ENCODE measurements at regions not wholly inside any gene's neighbourhood (a gene's known extent, or its start where the extent isn't known, plus 50 kb on each side); places are given as distances from the start of the nearest gene placed in this dataset.

GRCh38 chr4:181950372-181951127, 292.7 kb upstream of the TENM3 start:
- Histone ChIP-seq H3K79me2 (ENCODE audit: insufficient read depth, low read length) (no peaks in the 10 kb centered on the region), H3K9ac (ENCODE audit: low read length) (no peak overlapping the region), H3K9me3 (ENCODE audit: control insufficient read depth in 1 of 2, insufficient read depth in 1 of 2, low read depth in 1 of 2, low read length in 2 of 2) (no peaks in the 10 kb centered on the region), H3K4me2 (ENCODE audit: low read length) (no peak overlapping the region), H3K27me3 (ENCODE audit: insufficient read depth, low read length) (no peaks in the 10 kb centered on the region), H4K20me1 (ENCODE audit: insufficient read depth) (no peaks in the 10 kb centered on the region), H3K4me3 (replicated peaks in 1 of 2; ENCODE audit: low read depth in 1 of 2, low read length in 2 of 2) (no peak overlapping the region), H3K27ac (ENCODE audit: low read depth, low read length) (no peak overlapping the region), H3K36me3 (ENCODE audit: control insufficient read depth in 1 of 2, insufficient read depth in 2 of 2, low read length in 2 of 2) (no peaks in the 10 kb centered on the region), H3K4me1 (ENCODE audit: control insufficient read depth in 1 of 2, insufficient read depth in 2 of 2, low read length in 2 of 2) (no peaks in the 10 kb centered on the region), H2AFZ (ENCODE audit: low read depth, low read length, poor library complexity, severe bottlenecking) (no peak overlapping the region), H3K9me2 (ENCODE audit: insufficient read depth) (no peaks in the 10 kb centered on the region)
- TF ChIP-seq CEBPB (IDR thresholded peaks at IDR 0.05; ENCODE audit: low read depth) = no peak
- TF ChIP-seq, protein P1, sequence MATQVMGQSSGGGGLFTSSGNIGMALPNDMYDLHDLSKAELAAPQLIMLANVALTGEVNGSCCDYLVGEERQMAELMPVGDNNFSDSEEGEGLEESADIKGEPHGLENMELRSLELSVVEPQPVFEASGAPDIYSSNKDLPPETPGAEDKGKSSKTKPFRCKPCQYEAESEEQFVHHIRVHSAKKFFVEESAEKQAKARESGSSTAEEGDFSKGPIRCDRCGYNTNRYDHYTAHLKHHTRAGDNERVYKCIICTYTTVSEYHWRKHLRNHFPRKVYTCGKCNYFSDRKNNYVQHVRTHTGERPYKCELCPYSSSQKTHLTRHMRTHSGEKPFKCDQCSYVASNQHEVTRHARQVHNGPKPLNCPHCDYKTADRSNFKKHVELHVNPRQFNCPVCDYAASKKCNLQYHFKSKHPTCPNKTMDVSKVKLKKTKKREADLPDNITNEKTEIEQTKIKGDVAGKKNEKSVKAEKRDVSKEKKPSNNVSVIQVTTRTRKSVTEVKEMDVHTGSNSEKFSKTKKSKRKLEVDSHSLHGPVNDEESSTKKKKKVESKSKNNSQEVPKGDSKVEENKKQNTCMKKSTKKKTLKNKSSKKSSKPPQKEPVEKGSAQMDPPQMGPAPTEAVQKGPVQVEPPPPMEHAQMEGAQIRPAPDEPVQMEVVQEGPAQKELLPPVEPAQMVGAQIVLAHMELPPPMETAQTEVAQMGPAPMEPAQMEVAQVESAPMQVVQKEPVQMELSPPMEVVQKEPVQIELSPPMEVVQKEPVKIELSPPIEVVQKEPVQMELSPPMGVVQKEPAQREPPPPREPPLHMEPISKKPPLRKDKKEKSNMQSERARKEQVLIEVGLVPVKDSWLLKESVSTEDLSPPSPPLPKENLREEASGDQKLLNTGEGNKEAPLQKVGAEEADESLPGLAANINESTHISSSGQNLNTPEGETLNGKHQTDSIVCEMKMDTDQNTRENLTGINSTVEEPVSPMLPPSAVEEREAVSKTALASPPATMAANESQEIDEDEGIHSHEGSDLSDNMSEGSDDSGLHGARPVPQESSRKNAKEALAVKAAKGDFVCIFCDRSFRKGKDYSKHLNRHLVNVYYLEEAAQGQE (IDR thresholded peaks at IDR 0.05; ENCODE audit: low read depth) = peak; percentile 40
- RAD21 ChIA-PET (ENCODE audit: low non-redundant PET in 1 of 2, low total read pairs in 2 of 2, uncharacterized antibody in 2 of 2, unreplicated experiment in 2 of 2) = no interaction called here
- POLR2A ChIA-PET = no interaction called here
- intact Hi-C loops (cut with micrococcal nuclease) = no loop called here
- no peak for DNase-seq (ENCODE audit: low read depth, low spot score)
- ATAC-seq = no peak
- CTCF ChIA-PET = no interaction called here
- no TSS peak for BruUV-seq (replicated peaks)

DNA sequence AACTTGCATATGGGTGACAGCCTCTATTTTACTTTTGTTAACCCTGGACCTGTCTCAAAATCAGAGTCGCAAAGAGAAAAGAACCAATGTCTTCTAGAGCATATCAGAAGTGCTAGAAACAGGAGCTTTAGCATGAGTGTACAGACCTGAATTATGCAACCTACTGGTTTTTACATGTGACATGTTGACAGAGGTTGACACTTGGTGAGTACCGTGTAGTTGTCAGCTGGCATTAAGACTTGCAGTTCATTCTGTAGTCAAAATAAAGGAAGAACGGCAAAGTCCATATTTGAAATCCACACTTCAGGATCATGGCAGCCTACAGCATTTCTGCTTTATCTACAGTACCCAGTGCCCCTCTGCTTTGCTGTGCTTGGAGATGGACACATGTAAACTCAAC, 291.9 kb upstream of the TENM3 start:
- Histone ChIP-seq H3K4me1 (ENCODE audit: control insufficient read depth in 1 of 2, insufficient read depth in 2 of 2, low read length in 2 of 2) (no peaks in the 10 kb centered on the region), H3K9me3 (ENCODE audit: control insufficient read depth in 1 of 2, insufficient read depth in 1 of 2, low read depth in 1 of 2, low read length in 2 of 2) (no peaks in the 10 kb centered on the region), H2AFZ (ENCODE audit: low read depth, low read length, poor library complexity, severe bottlenecking) (no peak overlapping the region), H3K79me2 (ENCODE audit: insufficient read depth, low read length) (no peaks in the 10 kb centered on the region), H3K27me3 (ENCODE audit: insufficient read depth, low read length) (no peaks in the 10 kb centered on the region), H3K36me3 (ENCODE audit: control insufficient read depth in 1 of 2, insufficient read depth in 2 of 2, low read length in 2 of 2) (no peaks in the 10 kb centered on the region), H3K27ac (ENCODE audit: low read depth, low read length) (no peak overlapping the region), H3K9ac (ENCODE audit: low read length) (no peak overlapping the region), H3K4me3 (replicated peaks in 1 of 2; ENCODE audit: low read depth in 1 of 2, low read length in 2 of 2) (no peak overlapping the region), H3K9me2 (ENCODE audit: insufficient read depth) (no peaks in the 10 kb centered on the region), H3K4me2 (ENCODE audit: low read length) (no peak overlapping the region), H4K20me1 (ENCODE audit: insufficient read depth) (no peaks in the 10 kb centered on the region)
- no TSS peak for BruUV-seq (replicated peaks)
- ChIA-PET CTCF (no interaction called here), RAD21 (ENCODE audit: low non-redundant PET in 1 of 2, low total read pairs in 2 of 2, uncharacterized antibody in 2 of 2, unreplicated experiment in 2 of 2) (no interaction called here), POLR2A (no interaction called here)
- intact Hi-C loops (cut with micrococcal nuclease) = no loop called here
- DNase-seq (ENCODE audit: low read depth, low spot score) = no peak
- ATAC-seq = no peak
- TF ChIP-seq TCF7L2 (IDR thresholded peaks at IDR 0.05; ENCODE audit: borderline replicate concordance, extremely low read depth, insufficient read depth, insufficient read length) = no peak
- TF ChIP-seq, protein P2, sequence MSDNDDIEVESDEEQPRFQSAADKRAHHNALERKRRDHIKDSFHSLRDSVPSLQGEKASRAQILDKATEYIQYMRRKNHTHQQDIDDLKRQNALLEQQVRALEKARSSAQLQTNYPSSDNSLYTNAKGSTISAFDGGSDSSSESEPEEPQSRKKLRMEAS (IDR thresholded peaks at IDR 0.05) = no peak
- TF ChIP-seq CEBPB (IDR thresholded peaks at IDR 0.05; ENCODE audit: low read depth) = no peak
- TF ChIP-seq SRF (IDR thresholded peaks at IDR 0.05; ENCODE audit: low read depth) = no peak
- no peak for TF ChIP-seq ZBTB33 (IDR thresholded peaks at IDR 0.05; ENCODE audit: extremely low read depth, insufficient replicate concordance, low read length)
- no peak for TF ChIP-seq EGR1 (IDR thresholded peaks at IDR 0.05; ENCODE audit: low read depth)
- no peak for TF ChIP-seq SP1 (IDR thresholded peaks at IDR 0.05; ENCODE audit: low read depth)
- TF ChIP-seq, protein P3, sequence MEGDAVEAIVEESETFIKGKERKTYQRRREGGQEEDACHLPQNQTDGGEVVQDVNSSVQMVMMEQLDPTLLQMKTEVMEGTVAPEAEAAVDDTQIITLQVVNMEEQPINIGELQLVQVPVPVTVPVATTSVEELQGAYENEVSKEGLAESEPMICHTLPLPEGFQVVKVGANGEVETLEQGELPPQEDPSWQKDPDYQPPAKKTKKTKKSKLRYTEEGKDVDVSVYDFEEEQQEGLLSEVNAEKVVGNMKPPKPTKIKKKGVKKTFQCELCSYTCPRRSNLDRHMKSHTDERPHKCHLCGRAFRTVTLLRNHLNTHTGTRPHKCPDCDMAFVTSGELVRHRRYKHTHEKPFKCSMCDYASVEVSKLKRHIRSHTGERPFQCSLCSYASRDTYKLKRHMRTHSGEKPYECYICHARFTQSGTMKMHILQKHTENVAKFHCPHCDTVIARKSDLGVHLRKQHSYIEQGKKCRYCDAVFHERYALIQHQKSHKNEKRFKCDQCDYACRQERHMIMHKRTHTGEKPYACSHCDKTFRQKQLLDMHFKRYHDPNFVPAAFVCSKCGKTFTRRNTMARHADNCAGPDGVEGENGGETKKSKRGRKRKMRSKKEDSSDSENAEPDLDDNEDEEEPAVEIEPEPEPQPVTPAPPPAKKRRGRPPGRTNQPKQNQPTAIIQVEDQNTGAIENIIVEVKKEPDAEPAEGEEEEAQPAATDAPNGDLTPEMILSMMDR (IDR thresholded peaks at IDR 0.05 in 2 of 3, conservative IDR thresholded peaks at IDR 0.05 in 1 of 3; ENCODE audit: borderline replicate concordance in 1 of 3, insufficient read depth in 1 of 3, low read depth in 2 of 3, low read length in 2 of 3) = no peak
- no peak for TF ChIP-seq ZFX (IDR thresholded peaks at IDR 0.05)
- no peak for TF ChIP-seq YY1 (IDR thresholded peaks at IDR 0.05; ENCODE audit: extremely low read depth, insufficient replicate concordance, low read depth, low read length)
- TF ChIP-seq POLR2A (IDR thresholded peaks at IDR 0.05; ENCODE audit: borderline replicate concordance, extremely low read depth, insufficient read depth, insufficient read length) = no peak

All from HCT116 (cell line).